Naive thymus-derived CD4-positive, alpha-beta T cell (primary cell): ENCODE measurements at regions not wholly inside any gene's neighbourhood (a gene's known extent, or its start where the extent isn't known, plus 50 kb on each side); places are given as distances from the start of the nearest gene placed in this dataset.

Experiments
- ATAC-seq: fragments of 150-1000 bp; cut with Tn5 transposase; 2 replicates; pipeline ENCODE4 v1.10.0; 2021; ENCODE audit warnings: mild to moderate bottlenecking, moderate library complexity
- CTCF ChIA-PET: fragments of 350-600 bp; sonication (Branson Sonifier 250); formaldehyde crosslinking; loops from one replicate; lab custom pipeline; 2021; ENCODE audit warnings: antibody characterized with exemption; lab: Charles Lee
- POLR2A ChIA-PET: fragments of 350-600 bp; sonication (Branson Sonifier 250); formaldehyde crosslinking; loops from one replicate; lab custom pipeline; 2021; ENCODE audit warnings: antibody characterized with exemption, inconsistent platforms; lab: Charles Lee
- DNase-seq, 9 donors: peaks; one replicate each; pipeline versions ENCODE4 v3.0.0 to v3.0.0-alpha.2; 2020 to 2022; ENCODE audit warnings: mixed read lengths in 1 of 9
- H3K27ac ChIP-seq: one replicate; pipeline ENCODE4 v1.7.0; 2013; ENCODE audit warnings: mild to moderate bottlenecking, low read depth, low read length, moderate library complexity
- H3K27me3 ChIP-seq, 2 donors: one replicate each; pipeline ENCODE4 v1.7.0; 2013; ENCODE audit warnings: low read length in 2 of 2, mild to moderate bottlenecking in 2 of 2, moderate library complexity in 2 of 2; ENCODE audit not compliant: control insufficient read depth in 2 of 2, insufficient read depth in 2 of 2
- H3K36me3 ChIP-seq, 3 experiments: 1 replicate in 2 of 3; 2 replicates in 1 of 3; pipeline ENCODE4 v1.7.0; 2013; ENCODE audit warnings: low read length in 3 of 3, mild to moderate bottlenecking in 3 of 3, moderate library complexity in 1 of 3; ENCODE audit not compliant: insufficient read depth in 3 of 3, control insufficient read depth in 2 of 3
- H3K4me1 ChIP-seq, 2 donors: one replicate each; pipeline ENCODE4 v1.7.0; 2013; ENCODE audit warnings: low read length in 2 of 2, mild to moderate bottlenecking in 2 of 2, moderate library complexity in 1 of 2; ENCODE audit not compliant: control insufficient read depth in 2 of 2, insufficient read depth in 2 of 2
- H3K4me3 ChIP-seq: 2 replicates; pipeline ENCODE4 v1.7.0; 2013; ENCODE audit warnings: mild to moderate bottlenecking, low read length
- H3K9me3 ChIP-seq, 3 experiments: 1 replicate in 2 of 3; 2 replicates in 1 of 3; pipeline ENCODE4 v1.7.0; 2013; ENCODE audit warnings: low read length in 3 of 3; ENCODE audit not compliant: control insufficient read depth in 2 of 3
- H3K27ac Mint-ChIP-seq, 9 donors: one replicate each; pipeline ENCODE4 v1.8.0; 2020 to 2022; ENCODE audit warnings: mixed read lengths in 9 of 9, mild to moderate bottlenecking in 8 of 9, moderate library complexity in 5 of 9, inconsistent platforms in 2 of 9
- H3K27me3 Mint-ChIP-seq, 5 donors: one replicate each; pipeline ENCODE4 v1.8.0; 2021 to 2022; ENCODE audit warnings: mixed read lengths in 5 of 5, mild to moderate bottlenecking in 1 of 5
- H3K36me3 Mint-ChIP-seq, 5 donors: one replicate each; pipeline ENCODE4 v1.8.0; 2020 to 2022; ENCODE audit warnings: mixed read lengths in 5 of 5, mild to moderate bottlenecking in 3 of 5, inconsistent platforms in 1 of 5
- H3K4me1 Mint-ChIP-seq, 7 donors: one replicate each; pipeline ENCODE4 v1.8.0; 2020 to 2022; ENCODE audit warnings: mixed read lengths in 7 of 7, mild to moderate bottlenecking in 3 of 7, inconsistent platforms in 1 of 7
- H3K4me3 Mint-ChIP-seq, 10 donors: one replicate each; pipeline ENCODE4 v1.8.0; 2020 to 2022; ENCODE audit warnings: mild to moderate bottlenecking in 10 of 10, mixed read lengths in 10 of 10, moderate library complexity in 6 of 10, inconsistent platforms in 2 of 10
- H3K9me3 Mint-ChIP-seq, 11 donors: one replicate each; pipeline ENCODE4 v1.8.0; 2020 to 2022; ENCODE audit warnings: mixed read lengths in 11 of 11, mild to moderate bottlenecking in 4 of 11, inconsistent platforms in 1 of 11, moderate library complexity in 1 of 11
- intact Hi-C, 2 donors: fragments of 100-400 bp; cut with micrococcal nuclease; formaldehyde crosslinking; loops; one replicate each; pipeline ENCODE4 v1.15.1; 2023

DNA sequence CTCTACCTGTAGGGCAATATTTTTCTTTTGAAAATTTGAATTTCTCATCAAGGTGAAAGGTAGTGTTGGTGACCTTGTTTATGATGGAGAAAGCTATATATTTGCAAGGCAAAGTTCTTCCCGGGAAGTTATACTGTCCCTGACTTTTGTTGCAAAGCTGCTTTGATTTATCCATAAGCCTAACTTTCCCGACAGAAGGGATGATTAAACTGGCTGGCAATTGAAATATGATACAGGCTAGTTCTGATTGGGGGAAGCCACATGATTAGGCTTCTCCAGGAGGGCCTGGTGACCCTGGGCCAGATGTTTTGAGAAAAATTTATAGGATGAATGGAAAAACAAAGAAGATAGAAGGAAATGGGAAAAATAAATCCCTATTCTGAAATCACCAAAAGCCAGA, 215.5 kb downstream of the ACTR3B start:
- CTCF ChIA-PET = no interaction called here
- Mint-ChIP-seq H3K4me1 (no peaks in the 10 kb centered on the region), H3K36me3 (peaks cover 0 to 18% (median 0%) of the 10 kb centered on the region in 5 donors), H3K9me3 (peaks cover 0 to 6% (median 3%) of the 10 kb centered on the region in 11 donors), H3K27ac (no peak overlapping the region), H3K4me3 (no peak overlapping the region), H3K27me3 (peaks cover 2 to 17% (median 8%) of the 10 kb centered on the region in 5 donors)
- no peaks in the 10 kb centered on the region for H3K36me3 ChIP-seq
- H3K27ac ChIP-seq = no peak overlapping the region
- H3K4me3 ChIP-seq = no peak overlapping the region
- DNase-seq (no peak), ATAC-seq (no peak)
- peaks cover 0 to 3% of the 10 kb centered on the region in 2 donors for H3K27me3 ChIP-seq
- no peaks in the 10 kb centered on the region for H3K4me1 ChIP-seq
- intact Hi-C loops = no loop called here
- POLR2A ChIA-PET = interaction anchor here (0.6 kb wide), 1 partner anchor 49 kb away, joined by 3 read pairs; no protein-coding TSS in a partner anchor
- H3K9me3 ChIP-seq = no peaks in the 10 kb centered on the region

DNA sequence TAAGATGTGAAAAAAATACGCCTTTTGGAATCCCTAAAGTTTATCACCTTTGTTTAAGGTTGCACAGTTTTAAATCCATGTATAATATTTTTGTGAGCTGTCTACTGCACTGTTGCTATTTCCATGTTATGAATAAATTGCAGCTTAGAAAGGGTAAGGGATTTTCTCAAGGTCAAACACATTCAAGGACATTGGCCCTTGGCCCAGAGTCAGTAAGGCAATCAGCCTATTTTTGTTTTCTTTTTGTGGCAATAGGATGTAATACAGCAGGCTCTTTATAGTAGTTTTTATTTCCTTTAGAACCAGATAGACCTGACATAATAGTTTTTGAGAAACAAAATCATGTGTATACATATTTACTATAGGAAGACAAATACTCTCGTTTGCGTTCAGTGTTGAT, 219.8 kb downstream of the ACTR3B start:
- Histone ChIP-seq H3K4me3 (no peak overlapping the region), H3K27me3 (peaks cover 0 to 3% of the 10 kb centered on the region in 2 donors), H3K27ac (no peak overlapping the region), H3K36me3 (no peaks in the 10 kb centered on the region), H3K4me1 (no peaks in the 10 kb centered on the region), H3K9me3 (no peaks in the 10 kb centered on the region)
- intact Hi-C loops = no loop called here
- Mint-ChIP-seq H3K27me3 (peaks cover 2 to 13% (median 4%) of the 10 kb centered on the region in 5 donors), H3K9me3 (peaks cover 0 to 3% (median 0%) of the 10 kb centered on the region in 11 donors), H3K27ac (no peak overlapping the region), H3K4me1 (no peaks in the 10 kb centered on the region), H3K36me3 (peaks cover 0 to 3% (median 0%) of the 10 kb centered on the region in 5 donors), H3K4me3 (no peak overlapping the region)
- ATAC-seq = no peak
- ChIA-PET CTCF (no interaction called here), POLR2A (no interaction called here)
- no peak for DNase-seq

DNA sequence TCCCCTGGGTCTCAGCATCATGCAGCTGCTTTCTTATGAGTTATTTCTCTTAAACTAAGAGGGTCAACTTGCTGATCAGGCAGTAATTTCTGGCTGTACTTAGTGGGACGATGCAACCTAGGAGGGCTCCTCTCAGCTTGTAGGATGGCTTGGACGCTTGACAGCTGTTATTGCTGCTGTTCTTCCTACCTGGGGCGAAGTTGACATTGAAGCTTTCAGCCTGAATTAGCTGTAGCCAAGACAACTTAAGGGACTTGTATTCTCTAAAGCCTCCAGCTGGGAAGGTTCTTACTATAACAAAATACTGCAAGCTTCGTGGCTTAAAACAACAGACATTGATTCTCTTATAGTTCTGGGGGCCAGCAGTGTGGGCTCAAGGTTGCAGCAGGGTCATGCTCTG, 224.9 kb downstream of the ACTR3B start:
- Histone ChIP-seq H3K4me1 (no peaks in the 10 kb centered on the region), H3K9me3 (no peaks in the 10 kb centered on the region), H3K36me3 (no peaks in the 10 kb centered on the region), H3K27me3 (no peaks in the 10 kb centered on the region), H3K4me3 (no peak overlapping the region), H3K27ac (no peak overlapping the region)
- Mint-ChIP-seq H3K4me1 (no peaks in the 10 kb centered on the region), H3K27me3 (peaks cover 0 to 13% (median 3%) of the 10 kb centered on the region in 5 donors), H3K4me3 (no peak overlapping the region), H3K36me3 (peaks cover 0 to 3% (median 0%) of the 10 kb centered on the region in 5 donors), H3K27ac (no peak overlapping the region), H3K9me3 (peaks cover 0 to 3% (median 0%) of the 10 kb centered on the region in 11 donors)
- intact Hi-C loops = no loop called here
- POLR2A ChIA-PET = no interaction called here
- CTCF ChIA-PET = no interaction called here
- ATAC-seq (no peak), DNase-seq (no peak)

DNA sequence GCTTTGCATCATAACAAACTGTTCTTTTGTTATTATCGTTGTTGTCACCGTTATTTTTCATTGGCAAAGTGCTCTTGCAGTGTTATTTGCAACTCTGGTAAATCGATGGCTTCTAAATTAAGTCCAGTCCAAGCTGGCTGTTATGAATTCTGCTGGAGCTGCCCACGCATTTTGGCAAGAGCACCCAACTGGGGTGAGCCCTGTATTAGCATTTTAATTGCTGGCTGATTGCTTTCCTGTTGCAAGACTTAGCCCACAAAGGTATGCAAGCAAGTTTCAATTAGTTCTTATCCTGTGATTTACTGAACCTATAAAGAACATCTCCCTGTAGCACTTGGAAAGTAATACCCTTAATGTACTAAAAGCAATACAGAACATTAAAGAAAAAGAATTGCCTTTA, 226.8 kb downstream of the ACTR3B start:
- H3K27me3 Mint-ChIP-seq = peaks cover 0 to 6% (median 4%) of the 10 kb centered on the region in 5 donors
- H3K4me1 ChIP-seq = no peaks in the 10 kb centered on the region

DNA sequence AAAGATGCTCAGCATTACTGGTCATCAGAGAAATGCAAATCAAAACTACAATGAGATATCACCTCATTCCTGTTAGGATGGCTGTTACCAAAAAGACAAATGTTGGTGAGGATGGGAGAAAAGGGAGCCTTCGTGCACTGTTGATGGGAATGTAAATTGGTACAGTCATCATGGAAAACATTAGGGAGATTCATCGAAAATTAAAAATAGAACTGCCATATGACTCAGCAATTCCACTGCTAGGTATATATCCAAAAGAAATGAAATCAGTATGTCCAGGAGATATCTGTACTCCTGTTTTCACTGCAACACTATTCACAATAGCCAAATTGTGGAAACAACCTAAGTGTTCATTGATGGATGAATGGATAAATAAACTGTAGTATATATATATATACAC, 228.1 kb downstream of the ACTR3B start:
- H3K27ac ChIP-seq = no peak overlapping the region
- no peaks in the 10 kb centered on the region for H3K4me1 ChIP-seq
- no peak overlapping the region for H3K4me3 ChIP-seq
- no peak for ATAC-seq
- Mint-ChIP-seq H3K9me3 (peaks cover 0 to 3% (median 0%) of the 10 kb centered on the region in 11 donors), H3K4me3 (no peak overlapping the region), H3K4me1 (peaks cover 0 to 1% (median 0%) of the 10 kb centered on the region in 7 donors), H3K27ac (no peak overlapping the region), H3K27me3 (peaks cover 0 to 6% (median 0%) of the 10 kb centered on the region in 5 donors), H3K36me3 (no peaks in the 10 kb centered on the region)
- ChIA-PET POLR2A (no interaction called here), CTCF (interaction anchor here (0.5 kb wide), 1 partner anchor 475 kb away, joined by 6 read pairs; no protein-coding TSS in a partner anchor)
- no peak for DNase-seq
- H3K27me3 ChIP-seq = no peaks in the 10 kb centered on the region
- intact Hi-C loops = no loop called here
- no peaks in the 10 kb centered on the region for H3K9me3 ChIP-seq
- no peaks in the 10 kb centered on the region for H3K36me3 ChIP-seq

More for the DNA sequence above, 226.8 kb downstream of the ACTR3B start:
- peaks cover 0 to 3% (median 0%) of the 10 kb centered on the region in 11 donors for H3K9me3 Mint-ChIP-seq
- no peak overlapping the region for H3K4me3 ChIP-seq
- ChIA-PET POLR2A (no interaction called here), CTCF (no interaction called here)
- intact Hi-C loops = no loop called here
- ATAC-seq (no peak), DNase-seq (no peak)
- no peaks in the 10 kb centered on the region for H3K36me3 Mint-ChIP-seq
- no peak overlapping the region for H3K27ac ChIP-seq
- no peaks in the 10 kb centered on the region for H3K9me3 ChIP-seq
- no peaks in the 10 kb centered on the region for H3K36me3 ChIP-seq
- H3K27ac Mint-ChIP-seq = no peak overlapping the region
- H3K4me1 Mint-ChIP-seq = peaks cover 0 to 1% (median 0%) of the 10 kb centered on the region in 7 donors
- H3K4me3 Mint-ChIP-seq = no peak overlapping the region
- H3K27me3 ChIP-seq = no peaks in the 10 kb centered on the region

DNA sequence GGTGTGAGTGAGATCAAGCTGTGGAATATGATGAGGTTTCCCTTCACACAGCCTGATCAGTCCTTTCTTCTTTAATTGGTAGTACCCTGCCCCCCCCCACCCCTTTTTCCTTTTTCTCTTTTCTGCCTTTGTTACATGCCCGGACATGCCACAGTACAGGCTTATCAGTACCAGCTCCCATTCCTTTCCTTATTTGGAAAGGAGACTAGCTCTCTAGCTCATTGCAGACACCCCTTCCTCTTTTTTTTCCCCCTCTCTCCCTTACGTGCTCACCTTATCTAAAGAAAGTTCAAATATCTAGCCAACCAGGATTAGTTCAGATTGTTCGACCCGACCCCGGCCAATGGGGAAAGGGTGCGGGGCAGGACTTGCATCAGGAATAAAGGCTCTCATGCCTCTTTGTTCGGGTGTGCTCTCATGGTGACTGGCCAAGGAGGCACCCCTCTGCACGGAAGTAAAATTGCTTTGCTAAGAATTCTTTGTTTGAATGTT, 230.4 kb downstream of the ACTR3B start:
- no peak overlapping the region for H3K27ac ChIP-seq
- Mint-ChIP-seq H3K27ac (no peak overlapping the region), H3K27me3 (peaks cover 0 to 6% (median 0%) of the 10 kb centered on the region in 5 donors), H3K36me3 (no peaks in the 10 kb centered on the region), H3K4me3 (no peak overlapping the region), H3K4me1 (peaks cover 0 to 1% (median 0%) of the 10 kb centered on the region in 7 donors), H3K9me3 (peaks cover 0 to 3% (median 0%) of the 10 kb centered on the region in 11 donors)
- H3K36me3 ChIP-seq = no peaks in the 10 kb centered on the region
- H3K27me3 ChIP-seq = no peaks in the 10 kb centered on the region
- H3K9me3 ChIP-seq = no peaks in the 10 kb centered on the region
- ATAC-seq (no peak), DNase-seq (no peak)
- no peaks in the 10 kb centered on the region for H3K4me1 ChIP-seq
- no peak overlapping the region for H3K4me3 ChIP-seq
- CTCF ChIA-PET = no interaction called here
- POLR2A ChIA-PET = no interaction called here
- intact Hi-C loops = no loop called here

DNA sequence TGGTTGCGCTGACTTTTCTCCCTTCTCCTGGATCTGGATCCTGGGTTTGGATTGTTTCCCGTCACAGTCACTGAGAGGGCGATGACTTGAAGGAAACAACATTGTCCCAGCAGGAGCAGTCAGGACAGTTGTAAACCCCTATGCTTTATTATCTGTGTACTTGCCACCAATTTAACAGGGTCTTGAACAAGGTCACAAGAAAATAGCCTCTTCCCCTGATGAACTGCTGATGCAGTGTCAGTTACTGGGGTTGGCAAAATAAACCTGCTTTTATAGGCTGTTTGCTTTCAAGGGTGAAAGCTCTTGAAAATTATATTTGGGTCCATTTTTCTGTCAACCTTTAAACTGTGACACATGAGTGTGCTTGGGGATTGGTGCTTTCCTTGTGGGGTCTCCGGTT, 238.9 kb downstream of the ACTR3B start:
- Histone ChIP-seq H3K27ac (no peak overlapping the region), H3K27me3 (no peaks in the 10 kb centered on the region), H3K9me3 (no peaks in the 10 kb centered on the region), H3K4me3 (no peak overlapping the region), H3K4me1 (no peaks in the 10 kb centered on the region), H3K36me3 (no peaks in the 10 kb centered on the region)
- DNase-seq (no peak), ATAC-seq (no peak)
- intact Hi-C loops = no loop called here
- ChIA-PET CTCF (no interaction called here), POLR2A (no interaction called here)
- H3K4me1 Mint-ChIP-seq = no peaks in the 10 kb centered on the region
- peaks cover 0 to 7% (median 0%) of the 10 kb centered on the region in 5 donors for H3K36me3 Mint-ChIP-seq
- H3K27ac Mint-ChIP-seq = no peak overlapping the region
- peaks cover 0 to 9% (median 6%) of the 10 kb centered on the region in 11 donors for H3K9me3 Mint-ChIP-seq
- no peaks in the 10 kb centered on the region for H3K27me3 Mint-ChIP-seq
- H3K4me3 Mint-ChIP-seq = no peak overlapping the region
